ENCODE measurements at regions not wholly inside any gene's neighbourhood (a gene's known extent, or its start where the extent isn't known, plus 50 kb on each side); places are given as distances from the start of the nearest gene placed in this dataset.

- TF ChIP-seq, protein P1, sequence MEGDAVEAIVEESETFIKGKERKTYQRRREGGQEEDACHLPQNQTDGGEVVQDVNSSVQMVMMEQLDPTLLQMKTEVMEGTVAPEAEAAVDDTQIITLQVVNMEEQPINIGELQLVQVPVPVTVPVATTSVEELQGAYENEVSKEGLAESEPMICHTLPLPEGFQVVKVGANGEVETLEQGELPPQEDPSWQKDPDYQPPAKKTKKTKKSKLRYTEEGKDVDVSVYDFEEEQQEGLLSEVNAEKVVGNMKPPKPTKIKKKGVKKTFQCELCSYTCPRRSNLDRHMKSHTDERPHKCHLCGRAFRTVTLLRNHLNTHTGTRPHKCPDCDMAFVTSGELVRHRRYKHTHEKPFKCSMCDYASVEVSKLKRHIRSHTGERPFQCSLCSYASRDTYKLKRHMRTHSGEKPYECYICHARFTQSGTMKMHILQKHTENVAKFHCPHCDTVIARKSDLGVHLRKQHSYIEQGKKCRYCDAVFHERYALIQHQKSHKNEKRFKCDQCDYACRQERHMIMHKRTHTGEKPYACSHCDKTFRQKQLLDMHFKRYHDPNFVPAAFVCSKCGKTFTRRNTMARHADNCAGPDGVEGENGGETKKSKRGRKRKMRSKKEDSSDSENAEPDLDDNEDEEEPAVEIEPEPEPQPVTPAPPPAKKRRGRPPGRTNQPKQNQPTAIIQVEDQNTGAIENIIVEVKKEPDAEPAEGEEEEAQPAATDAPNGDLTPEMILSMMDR (IDR thresholded peaks at IDR 0.05; ENCODE audit: low read depth, low read length, poor library complexity, severe bottlenecking): no peak
- no peak for TF ChIP-seq EZH2phosphoT487 (IDR thresholded peaks at IDR 0.05; ENCODE audit: borderline replicate concordance, low read length)
These were observed 93.6 kb upstream of the RANBP3L start for GRCh38 chr5:36395260-36395659.

Measured in DOHH2 (cell line).